Esophagus muscularis mucosa (tissue), 4 donors: ENCODE measurements at regions not wholly inside any gene's neighbourhood (a gene's known extent, or its start where the extent isn't known, plus 50 kb on each side); places are given as distances from the start of the nearest gene placed in this dataset.

Experiments used
- DNase-seq: peaks from one replicate; pipeline ENCODE4 v3.0.0-alpha.2; 2017; ENCODE audit errors: extremely low spot score
- H3K27ac ChIP-seq, 4 donors: fragments of 200-600 bp; sonication (generic); replicated peaks in 1 of 4; 1 replicate in 3 of 4; 2 replicates in 1 of 4; pipeline ENCODE4 v1.5.1; 2016 to 2019; ENCODE audit warnings: mild to moderate bottlenecking in 1 of 4
- H3K27me3 ChIP-seq, 4 donors: fragments of 200-600 bp; sonication (generic); one replicate each; pipeline versions ENCODE4 v1.5.1 to v1.6.0; 2016 to 2019
- H3K36me3 ChIP-seq, 4 donors: fragments of 200-600 bp; sonication (generic); one replicate each; pipeline ENCODE4 v1.5.1; 2016 to 2019
- H3K4me1 ChIP-seq, 4 donors: fragments of 200-600 bp; sonication (generic); one replicate each; pipeline ENCODE4 v1.5.1; 2016 to 2019
- H3K4me3 ChIP-seq, 4 donors: fragments of 200-600 bp; sonication (generic); 1 replicate in 2 of 4; 2 replicates in 2 of 4; pipeline ENCODE4 v1.5.1; 2016 to 2019; ENCODE audit warnings: mild to moderate bottlenecking in 4 of 4, moderate library complexity in 1 of 4
- H3K9me3 ChIP-seq, 4 donors: fragments of 200-600 bp; sonication (generic); 1 replicate in 3 of 4; 2 replicates in 1 of 4; pipeline ENCODE4 v1.5.1; 2016 to 2019
- CTCF ChIP-seq, 3 experiments: fragments of 200-600 bp in 2 of 3; fragments of 450-650 bp in 1 of 3; sonication (generic) in 2 of 3; IDR thresholded peaks; one replicate each; pipeline ENCODE4 v1.5.1; 2017 to 2019; ENCODE audit warnings: antibody characterized with exemption in 3 of 3, mild to moderate bottlenecking in 2 of 3, moderate library complexity in 1 of 3
- EP300 ChIP-seq: sonication (generic); formaldehyde crosslinking; IDR thresholded peaks from one replicate; pipeline ENCODE4 v1.6.1; 2017; ENCODE audit warnings: antibody characterized with exemption
- POLR2A ChIP-seq: fragments of 450-650 bp; IDR thresholded peaks from one replicate; pipeline ENCODE4 v1.6.1; 2017; ENCODE audit warnings: antibody characterized with exemption, moderate library complexity, mild to moderate bottlenecking, low read depth
- POLR2AphosphoS5 ChIP-seq, 2 donors: sonication (generic); formaldehyde crosslinking; IDR thresholded peaks; one replicate each; pipeline ENCODE4 v1.6.1; 2017; ENCODE audit warnings: antibody characterized with exemption in 2 of 2
- WGBS: methylation state at CpG from one replicate; pipeline ENCODE4 v1.1.5; 2018; 5-methylcytosine and 5-hydroxymethylcytosine counted together
- intact Hi-C: fragments of 100-400 bp; cut with DNase I; formaldehyde crosslinking; loops from one replicate; pipeline ENCODE4 v1.15.1; 2023

GRCh38 chr2:52193804-52194203, 1161.9 kb upstream of the NRXN1 start:
- intact Hi-C loops: no loop called here

GRCh38 chr2:52192656-52193055, 1160.7 kb upstream of the NRXN1 start:
- intact Hi-C loops: no loop called here
- Histone ChIP-seq H3K27ac (no peak overlapping the region), H3K4me3 (no peak overlapping the region), H3K36me3 (no peaks in the 10 kb centered on the region), H3K27me3 (no peaks in the 10 kb centered on the region), H3K9me3 (no peaks in the 10 kb centered on the region), H3K4me1 (no peaks in the 10 kb centered on the region)
- no peak for TF ChIP-seq POLR2AphosphoS5 (IDR thresholded peaks at IDR 0.05)
- no peak for TF ChIP-seq POLR2A
- TF ChIP-seq CTCF (IDR thresholded peaks at IDR 0.05): no peak
- no peak for TF ChIP-seq EP300
- 50% methylated on average over 4 of the region's 4 CpGs for WGBS
- DNase-seq: no peak

More at GRCh38 chr2:52193804-52194203, 1161.9 kb upstream of the NRXN1 start:
- Histone ChIP-seq H3K27ac (no peak overlapping the region), H3K4me1 (no peaks in the 10 kb centered on the region), H3K4me3 (no peak overlapping the region), H3K9me3 (no peaks in the 10 kb centered on the region), H3K36me3 (no peaks in the 10 kb centered on the region), H3K27me3 (no peaks in the 10 kb centered on the region)
- WGBS: 71% methylated on average over 2 of the region's 2 CpGs
- no peak for DNase-seq
- TF ChIP-seq EP300 (no peak), POLR2A (no peak), CTCF (IDR thresholded peaks at IDR 0.05) (no peak)

- Histone ChIP-seq H3K27ac (no peak overlapping the region), H3K4me1 (no peaks in the 10 kb centered on the region), H3K36me3 (no peaks in the 10 kb centered on the region), H3K4me3 (no peak overlapping the region), H3K9me3 (no peaks in the 10 kb centered on the region), H3K27me3 (no peaks in the 10 kb centered on the region)
- TF ChIP-seq POLR2AphosphoS5 (IDR thresholded peaks at IDR 0.05) (no peak), CTCF (IDR thresholded peaks at IDR 0.05) (no peak), POLR2A (no peak), EP300 (no peak)
- 75% methylated on average over 2 of the region's 2 CpGs for WGBS
- no peak for DNase-seq
- intact Hi-C loops: no loop called here
These were observed 1149.1 kb upstream of the NRXN1 start for GRCh38 chr2:52181080-52181479.

- no peak for DNase-seq
- 85% methylated on average over 1 of the region's 1 CpG for WGBS
- intact Hi-C loops: no loop called here
- H3K4me3 ChIP-seq: no peak overlapping the region
- H3K9me3 ChIP-seq: no peaks in the 10 kb centered on the region
- H3K27me3 ChIP-seq: no peaks in the 10 kb centered on the region
- TF ChIP-seq CTCF (IDR thresholded peaks at IDR 0.05) (no peak), EP300 (no peak), POLR2AphosphoS5 (IDR thresholded peaks at IDR 0.05) (no peak), POLR2A (no peak)
- no peak overlapping the region for H3K27ac ChIP-seq
- H3K36me3 ChIP-seq: no peaks in the 10 kb centered on the region
- H3K4me1 ChIP-seq: no peaks in the 10 kb centered on the region
These were observed 1146.9 kb upstream of the NRXN1 start for GRCh38 chr2:52178845-52179244.

GRCh38 chr2:52145005-52145404, 1113.1 kb upstream of the NRXN1 start:
- intact Hi-C loops: no loop called here
- Histone ChIP-seq H3K9me3 (no peaks in the 10 kb centered on the region), H3K27ac (no peak overlapping the region), H3K4me3 (no peak overlapping the region), H3K36me3 (no peaks in the 10 kb centered on the region), H3K27me3 (no peaks in the 10 kb centered on the region), H3K4me1 (no peaks in the 10 kb centered on the region)
- DNase-seq: no peak
- TF ChIP-seq POLR2A (no peak), EP300 (no peak), CTCF (IDR thresholded peaks at IDR 0.05) (no peak), POLR2AphosphoS5 (IDR thresholded peaks at IDR 0.05) (no peak)
